ENCODE measurements at regions not wholly inside any gene's neighbourhood (a gene's known extent, or its start where the extent isn't known, plus 50 kb on each side); places are given as distances from the start of the nearest gene placed in this dataset.
"Not testable (repeated sequence)": the region's sequence is repeated elsewhere in the genome, so short reads cannot be mapped to it uniquely, and the experiment has no call there.

GRCh38 chr3:150329408-150329807 is 78.7 kb upstream of the TSC22D2 start:
- DNase-seq (ENCODE audit: low spot score) (no peak), FAIRE-seq (no peak)

DNA sequence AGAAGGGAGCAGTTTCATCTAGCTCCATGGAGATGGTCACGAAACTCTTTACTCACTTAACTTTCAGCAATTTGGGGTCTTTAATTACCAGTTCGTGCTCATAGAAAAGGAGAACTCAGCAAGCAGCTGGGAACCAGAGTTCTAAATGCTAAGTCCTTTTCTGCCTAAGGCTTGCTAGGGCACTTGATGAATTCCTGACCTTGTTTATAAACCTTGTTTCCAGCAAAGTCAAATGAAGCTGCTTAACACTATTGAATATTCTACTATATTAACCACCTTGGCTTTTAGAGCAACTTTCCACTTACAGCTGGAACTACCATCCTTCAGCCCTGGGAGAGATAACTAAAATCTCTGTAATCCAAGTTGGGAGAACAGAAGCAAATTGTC is 79.5 kb upstream of the TSC22D2 start:
- no peak for FAIRE-seq
- DNase-seq (ENCODE audit: low spot score): no peak

DNA sequence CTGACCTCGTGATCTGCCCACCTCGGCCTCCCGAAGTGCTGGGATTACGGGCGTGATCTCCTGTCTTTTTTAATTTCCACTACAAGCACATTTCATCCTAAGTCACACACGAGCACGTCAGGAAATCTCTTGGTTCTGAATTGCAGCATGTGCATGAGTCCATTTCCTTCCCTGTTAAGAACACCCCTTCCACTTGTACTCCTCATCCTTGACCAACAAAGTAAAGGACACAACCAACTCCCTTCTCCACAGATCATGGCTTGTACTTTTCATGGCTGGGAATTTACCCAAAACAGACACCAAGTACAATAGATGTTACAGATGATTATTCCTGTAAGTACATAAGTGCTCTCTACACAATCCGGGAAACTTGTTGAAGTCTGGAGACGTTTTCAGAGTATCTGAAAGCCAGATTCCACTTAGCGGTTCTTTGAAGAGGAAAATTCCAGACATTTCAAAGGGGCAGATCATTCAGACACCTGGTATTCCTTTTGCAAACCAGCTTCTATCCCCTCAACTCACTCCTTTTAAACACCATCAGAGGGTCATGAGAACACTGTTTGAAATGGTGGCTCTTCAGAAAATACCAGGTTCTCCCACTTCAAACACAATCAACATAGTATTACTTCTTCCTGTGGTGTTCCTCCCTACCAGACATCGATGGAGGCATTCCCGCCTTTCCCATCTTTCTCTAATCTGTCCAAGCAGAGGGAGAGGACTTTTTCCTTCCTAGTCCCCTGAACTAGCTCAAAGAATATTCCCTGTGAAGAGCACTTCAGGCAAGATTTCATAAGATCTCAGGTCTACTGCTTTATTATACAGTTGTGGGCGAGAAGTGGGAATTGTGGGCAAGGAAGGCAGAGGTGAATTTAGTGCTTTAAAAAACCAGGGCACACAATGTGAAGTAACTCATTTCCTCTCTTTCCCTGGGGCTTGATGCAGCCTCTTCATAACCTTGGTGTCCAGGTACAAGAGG is 80.1 kb upstream of the TSC22D2 start:
- FAIRE-seq (no peak), DNase-seq (ENCODE audit: low spot score) (no peak)

GRCh38 chr3:150324788-150325187 is 83.3 kb upstream of the TSC22D2 start:
- DNase-seq (ENCODE audit: low spot score) (no peak), FAIRE-seq (no peak)

GRCh38 chr3:150324245-150324644 is 83.9 kb upstream of the TSC22D2 start:
- no peak for FAIRE-seq

GRCh38 chr3:150323770-150324169 is 84.3 kb upstream of the TSC22D2 start:
- no peak for DNase-seq (ENCODE audit: low spot score)
- FAIRE-seq: no peak

More at GRCh38 chr3:150324245-150324644, 83.9 kb upstream of the TSC22D2 start:
- no peak for DNase-seq (ENCODE audit: low spot score)

DNA sequence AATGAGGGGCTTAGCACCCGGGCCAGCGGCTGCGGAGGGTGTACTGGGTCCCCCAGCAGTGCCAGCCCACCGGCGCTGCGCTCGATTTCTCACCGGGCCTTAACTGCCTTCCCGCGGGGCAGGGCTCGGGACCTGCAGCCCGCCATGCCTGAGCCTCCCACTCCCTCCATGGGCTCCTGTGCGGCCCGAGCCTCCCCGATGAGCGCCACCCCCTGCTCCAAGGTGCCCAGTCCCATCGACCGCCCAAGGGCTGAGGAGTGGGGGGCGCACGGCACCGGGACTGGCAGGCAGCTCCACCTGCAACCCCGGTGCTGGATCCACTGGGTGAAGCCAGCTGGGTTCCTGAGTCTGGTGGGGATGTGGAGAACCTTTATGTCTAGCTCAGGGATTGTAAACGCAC is 85.0 kb upstream of the TSC22D2 start:
- not testable (repeated sequence) for DNase-seq (ENCODE audit: low spot score); FAIRE-seq

DNA sequence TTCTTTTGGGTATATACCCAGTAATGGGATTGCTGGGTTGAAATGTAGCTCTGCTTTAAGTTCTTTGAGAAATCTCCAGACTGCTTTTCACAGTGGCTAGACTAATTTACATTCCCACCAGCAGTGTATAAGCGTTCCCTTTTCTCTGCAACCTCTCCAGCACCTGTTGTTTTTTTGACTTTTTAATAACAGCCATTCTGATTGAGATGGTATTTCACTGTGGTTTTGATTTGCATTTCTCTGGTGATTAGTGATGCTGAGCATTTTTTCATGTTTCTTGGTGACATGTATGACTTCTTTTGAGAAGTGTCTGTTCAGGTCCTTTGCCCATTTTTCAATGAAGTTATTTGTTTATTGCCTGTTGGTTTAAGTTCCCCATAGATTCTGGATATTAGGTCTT is 87.1 kb upstream of the TSC22D2 start:
- not testable (repeated sequence) for DNase-seq (ENCODE audit: low spot score); FAIRE-seq

GRCh38 chr3:150319900-150320299 is 88.2 kb upstream of the TSC22D2 start:
- FAIRE-seq (peak; percentile 99), DNase-seq (ENCODE audit: low spot score) (peak; percentile 98)

DNA sequence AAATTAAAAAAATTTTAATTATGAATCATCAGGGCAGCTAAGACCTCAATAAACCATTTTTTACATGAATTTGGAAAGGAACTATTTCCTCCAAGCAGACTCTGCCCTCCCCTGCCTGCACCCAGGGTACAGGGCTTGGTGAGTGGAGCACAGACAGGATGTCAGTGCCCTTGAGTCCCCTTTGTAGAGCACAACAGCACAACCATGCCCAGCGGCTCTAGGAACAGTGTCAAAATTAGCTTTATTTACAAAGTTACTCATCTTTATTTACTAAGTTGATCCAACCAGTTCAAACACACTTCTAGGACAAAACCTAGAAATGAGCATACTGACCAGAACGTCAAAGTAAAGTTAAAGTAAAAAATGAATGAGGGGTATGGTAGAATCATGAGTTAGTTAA is 90.6 kb upstream of the TSC22D2 start:
- DNase-seq (ENCODE audit: low spot score) (no peak), FAIRE-seq (no peak)

- FAIRE-seq (no peak), DNase-seq (ENCODE audit: low spot score) (no peak)
These were observed 92.4 kb upstream of the TSC22D2 start for GRCh38 chr3:150315721-150316120.

GRCh38 chr3:150314248-150315004 is 93.7 kb upstream of the TSC22D2 start:
- FAIRE-seq: no peak
- no peak for DNase-seq (ENCODE audit: low spot score)

DNA sequence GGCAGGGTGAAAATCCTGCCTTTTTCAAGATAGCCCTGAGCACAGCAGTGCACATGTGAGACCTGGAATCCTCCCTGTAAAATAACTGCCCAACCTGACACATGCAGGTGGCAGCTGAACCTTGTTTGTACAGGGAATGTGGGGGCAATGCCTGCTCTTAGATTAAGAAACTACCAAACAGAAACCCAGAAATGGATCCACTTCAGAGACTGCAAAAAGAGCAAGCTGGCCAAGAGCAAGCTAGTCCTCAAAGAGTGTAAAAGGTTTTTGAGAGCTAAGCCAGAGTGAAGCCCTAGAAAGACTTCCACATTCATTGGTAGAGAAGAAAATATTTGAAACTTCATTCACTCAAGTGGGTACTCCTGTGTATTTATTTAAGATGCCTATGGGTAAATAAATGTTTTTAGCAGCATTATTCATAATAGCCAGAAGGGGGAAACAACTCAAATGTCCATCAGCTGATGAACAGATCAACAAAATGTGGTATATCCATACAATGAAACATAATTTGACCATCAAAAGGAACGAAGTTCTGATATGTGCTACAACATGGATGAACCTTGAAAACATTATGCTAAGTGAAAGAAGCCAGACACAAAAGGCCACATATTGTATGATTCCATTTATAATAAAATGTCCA is 96.0 kb upstream of the TSC22D2 start:
- no peak for DNase-seq (ENCODE audit: low spot score)
- FAIRE-seq: no peak

GRCh38 chr3:150311156-150311555 is 96.9 kb upstream of the TSC22D2 start:
- DNase-seq (ENCODE audit: low spot score) (no peak), FAIRE-seq (no peak)

DNA sequence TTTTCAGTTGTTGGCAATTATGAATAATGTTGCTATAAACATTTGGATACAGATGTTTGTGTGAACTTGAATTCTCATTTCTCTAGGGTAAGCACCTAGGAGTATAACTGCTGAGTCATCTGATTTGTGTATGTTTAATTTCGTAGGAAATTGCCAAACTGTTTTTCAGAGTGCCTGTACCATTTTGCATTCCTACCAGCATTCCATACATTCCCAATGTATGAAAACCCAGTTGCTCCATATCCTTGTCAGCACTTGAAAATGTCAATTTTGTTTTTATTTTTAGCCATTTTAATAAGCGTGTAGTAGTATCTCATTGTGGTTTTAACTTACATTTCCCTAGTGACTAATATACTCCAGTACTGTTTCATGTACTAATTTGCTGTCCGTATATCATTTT is 98.5 kb upstream of the TSC22D2 start:
- peak; percentile 71 for DNase-seq (ENCODE audit: low spot score)
- no peak for FAIRE-seq

DNA sequence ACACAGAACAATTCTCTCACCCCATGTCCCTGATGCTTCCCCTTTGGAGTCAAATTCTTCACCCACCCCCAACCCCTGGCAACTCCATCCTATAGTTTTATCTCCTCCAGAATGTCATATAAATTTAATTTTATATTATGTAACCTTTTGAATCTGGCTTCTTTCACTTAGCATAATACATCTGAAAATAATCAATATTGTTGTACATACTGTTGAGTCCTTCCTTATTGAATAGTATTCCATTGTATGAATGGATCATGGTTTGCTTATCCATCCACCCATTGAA is 98.9 kb upstream of the TSC22D2 start:
- no peak for FAIRE-seq
- no peak for DNase-seq (ENCODE audit: low spot score)

GRCh38 chr3:150308481-150309256 is 99.4 kb upstream of the TSC22D2 start:
- peak; percentile 59 for DNase-seq (ENCODE audit: low spot score)
- no peak for FAIRE-seq

DNA sequence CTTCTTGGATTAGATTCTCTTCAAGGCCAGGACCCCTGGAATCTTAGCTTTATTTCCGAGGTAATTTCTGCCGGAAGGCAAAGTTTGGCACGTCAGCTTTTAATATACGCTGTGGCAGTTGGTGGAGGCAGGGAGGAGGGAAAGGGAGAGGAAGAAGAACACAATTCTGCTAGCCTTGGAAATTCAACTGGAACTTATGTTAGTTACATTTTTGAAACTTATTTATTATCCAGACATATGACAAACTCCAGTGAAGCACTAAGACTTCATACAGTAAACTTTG is 100.1 kb upstream of the TSC22D2 start:
- FAIRE-seq (no peak), DNase-seq (ENCODE audit: low spot score) (no peak)

DNA sequence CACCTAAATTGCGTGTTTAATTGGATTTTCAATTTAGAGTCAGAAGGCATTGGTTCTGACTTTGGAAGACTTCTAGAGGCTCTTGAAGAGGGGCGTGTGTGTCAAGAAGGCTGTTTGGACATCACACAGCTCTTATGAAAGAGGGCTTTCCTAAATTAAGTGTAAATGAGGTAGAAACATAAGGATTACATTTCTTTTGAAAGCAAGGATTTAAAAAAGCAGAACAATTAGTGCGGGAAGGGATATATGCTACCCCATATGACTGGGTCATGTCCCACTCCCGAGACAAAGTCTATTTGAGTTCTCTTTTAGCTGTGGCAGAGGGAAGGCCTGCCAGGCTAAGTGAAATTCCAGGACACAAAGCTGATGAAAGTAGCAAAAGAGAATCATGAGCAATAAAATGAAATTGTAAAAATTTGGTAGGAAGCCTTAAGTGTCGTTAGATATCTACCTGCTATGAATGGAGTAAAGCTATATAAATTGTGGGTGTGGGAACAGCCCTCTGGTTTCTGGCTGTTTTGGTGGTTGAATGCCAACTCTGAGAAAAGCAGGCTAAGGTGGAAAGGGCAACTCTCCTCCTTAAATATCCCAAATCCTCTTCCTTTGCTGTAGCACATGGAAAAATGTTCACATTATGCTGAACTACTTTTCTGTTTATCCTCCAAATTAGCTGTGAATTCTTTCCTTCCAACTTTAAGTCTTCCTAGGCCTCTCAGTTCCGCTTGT is 100.6 kb upstream of the TSC22D2 start:
- FAIRE-seq (no peak), DNase-seq (ENCODE audit: low spot score) (no peak)

- FAIRE-seq (no peak), DNase-seq (ENCODE audit: low spot score) (no peak)
These were observed 101.2 kb upstream of the TSC22D2 start for GRCh38 chr3:150306906-150307305.

DNA sequence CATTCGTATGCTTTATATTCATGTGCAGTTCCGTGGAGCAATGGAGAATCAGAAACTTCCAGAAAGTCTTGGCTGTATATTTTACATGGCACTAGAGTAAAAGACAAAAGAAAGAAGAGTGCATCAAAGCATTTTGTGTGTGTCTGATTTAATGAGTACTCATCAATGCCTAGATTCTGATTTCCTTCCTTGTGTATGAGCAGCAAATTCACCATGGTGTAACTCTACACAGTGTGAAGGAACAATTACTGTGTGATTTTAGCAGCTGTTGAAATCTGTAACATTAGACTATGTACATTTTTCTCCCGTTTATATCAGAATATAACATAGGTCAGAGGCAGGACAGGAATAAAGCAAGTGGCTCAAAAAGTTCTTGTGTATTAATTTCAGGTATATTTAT is 102.0 kb upstream of the TSC22D2 start:
- DNase-seq (ENCODE audit: low spot score) (no peak), FAIRE-seq (no peak)

Data from RCC 7860 (cell line).